GM21529 (cell line): ENCODE measurements at regions not wholly inside any gene's neighbourhood (a gene's known extent, or its start where the extent isn't known, plus 50 kb on each side); places are given as distances from the start of the nearest gene placed in this dataset.
"Not testable (repeated sequence)": the region's sequence is repeated elsewhere in the genome, so short reads cannot be mapped to it uniquely, and the experiment has no call there.

Experiments used
- ATAC-seq: cut with Tn5 transposase; IDR thresholded peaks from one replicate; pipeline ENCODE4 v1.9.1; 2021; ENCODE audit not compliant: unreplicated experiment

DNA sequence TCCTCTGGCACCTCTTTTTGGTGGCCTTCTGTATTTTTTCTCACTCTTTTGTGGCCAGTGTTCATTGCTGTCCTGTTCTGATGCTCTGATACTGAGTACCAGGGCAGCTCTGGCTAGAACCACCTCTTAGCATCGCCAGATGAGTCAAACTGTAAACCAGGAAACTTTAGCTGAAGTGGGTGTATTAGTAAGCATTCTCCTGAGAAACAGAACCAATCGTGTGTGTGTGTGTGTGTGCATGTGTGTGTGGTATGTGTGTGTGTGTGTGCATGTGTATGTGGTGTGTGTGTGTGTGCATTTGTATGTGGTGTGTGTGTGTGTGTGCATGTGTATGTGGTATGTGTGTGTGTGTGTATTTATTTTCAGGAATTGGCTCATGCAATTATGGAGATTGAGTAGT is 166.3 kb upstream of the SKOR2 start:
- ATAC-seq: peak; percentile 45

DNA sequence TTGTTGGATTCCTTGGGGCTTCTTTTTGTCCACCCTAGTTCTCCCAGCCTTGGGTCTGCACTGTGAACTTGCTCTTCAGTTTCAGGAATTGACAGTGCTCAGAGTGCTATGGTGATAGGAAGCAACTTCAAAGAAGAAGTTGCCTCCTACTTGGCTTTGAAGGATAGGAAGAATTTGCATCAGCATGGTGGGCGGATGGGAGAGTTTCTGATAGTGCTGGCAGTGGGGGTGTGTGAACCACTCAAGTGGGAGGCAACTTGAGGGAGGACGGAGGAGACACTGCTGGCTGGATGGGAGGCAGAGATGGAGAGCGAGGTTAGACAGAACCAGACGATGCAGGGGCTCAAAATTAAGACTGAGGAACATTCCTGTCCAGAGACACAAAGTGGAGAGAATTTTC is 164.4 kb upstream of the SKOR2 start:
- no peak for ATAC-seq

- no peak for ATAC-seq
Observed at GRCh38 chr18:47413327-47413726, 161.9 kb upstream of the SKOR2 start.

- ATAC-seq: no peak
Observed at GRCh38 chr18:47412924-47413323, 161.5 kb upstream of the SKOR2 start.

GRCh38 chr18:47411159-47411558 is 159.7 kb upstream of the SKOR2 start:
- ATAC-seq: no peak

DNA sequence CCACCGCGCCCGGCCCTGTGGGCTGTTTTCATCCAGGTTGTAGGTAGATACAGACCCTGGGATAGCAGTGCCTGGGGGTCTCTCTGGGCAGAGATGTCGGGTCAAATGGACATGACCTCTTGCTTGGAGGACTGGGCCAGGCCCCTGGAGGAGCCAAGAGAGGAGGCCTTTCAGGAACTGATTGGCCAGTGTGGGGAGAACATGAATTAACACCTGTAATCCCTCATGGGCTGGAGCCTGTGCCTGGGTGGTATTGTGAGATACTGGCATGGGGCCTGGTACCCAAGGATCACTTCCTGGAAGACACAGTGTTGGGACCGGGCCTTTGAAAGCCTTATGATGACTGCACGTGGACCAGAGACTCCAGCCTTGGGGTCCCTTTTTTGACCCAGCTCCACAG is 158.7 kb upstream of the SKOR2 start:
- no peak for ATAC-seq

GRCh38 chr18:47409519-47409918 is 158.1 kb upstream of the SKOR2 start:
- no peak for ATAC-seq

- no peak for ATAC-seq
Observed at GRCh38 chr18:47407736-47408135, 156.3 kb upstream of the SKOR2 start.

DNA sequence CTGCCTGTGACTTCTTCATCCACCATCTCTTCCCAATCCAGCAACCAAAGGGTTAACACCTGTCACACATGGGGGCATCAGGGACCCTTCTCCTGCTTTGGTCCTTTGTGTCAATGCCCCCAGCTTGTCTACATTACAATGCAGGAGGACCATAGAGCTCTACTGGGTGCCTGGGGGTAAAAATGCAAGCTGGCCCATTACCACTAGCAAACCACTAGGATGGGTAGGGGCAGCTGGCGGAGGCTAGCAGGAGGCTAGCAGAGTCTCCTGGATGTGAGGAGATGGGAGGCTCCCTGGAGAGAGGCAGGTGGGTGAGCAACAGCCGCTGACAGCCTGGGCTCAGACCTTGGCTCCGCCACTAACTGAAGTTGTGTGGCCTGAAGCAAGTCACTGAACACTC is 153.4 kb upstream of the SKOR2 start:
- ATAC-seq: no peak

DNA sequence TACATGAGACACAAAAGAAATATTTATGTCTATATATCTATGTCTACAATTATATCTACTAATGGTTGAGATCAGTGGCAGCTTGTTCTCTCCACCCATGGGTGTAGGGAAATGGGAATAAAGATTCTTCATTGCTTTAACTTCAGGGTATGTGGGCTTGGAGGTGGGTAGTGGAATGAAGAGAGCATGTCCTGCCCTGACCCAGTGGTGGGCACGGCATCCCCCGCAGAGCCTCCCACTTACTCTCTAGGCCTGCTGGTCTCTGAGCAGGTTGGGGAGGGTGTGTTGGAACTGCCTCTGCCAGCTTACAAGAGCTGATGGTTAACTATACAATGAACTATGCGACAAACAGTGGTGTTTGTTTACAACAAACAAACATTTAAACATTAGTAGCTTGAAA is 152.5 kb upstream of the SKOR2 start:
- ATAC-seq: no peak

DNA sequence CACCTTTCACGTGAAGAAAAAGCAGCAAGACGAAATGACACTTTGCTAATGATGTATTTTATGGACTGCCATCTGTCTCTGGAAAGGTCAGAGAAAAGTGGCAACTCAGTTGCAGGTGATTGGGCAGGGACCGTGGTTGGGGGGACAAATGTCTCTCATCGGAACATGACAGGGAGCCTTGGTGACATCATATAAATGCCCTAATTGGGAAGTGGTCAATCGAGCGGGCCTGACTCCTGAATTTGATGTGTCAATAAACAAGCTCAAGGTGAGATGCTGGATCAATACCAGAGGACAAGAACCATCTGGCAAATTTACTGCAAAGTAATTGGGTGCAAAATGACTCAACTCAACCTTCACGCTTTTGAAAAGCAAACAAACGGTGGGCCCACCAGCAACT is 151.9 kb upstream of the SKOR2 start:
- ATAC-seq: no peak

GRCh38 chr18:47399475-47399874 is 148.0 kb upstream of the SKOR2 start:
- ATAC-seq: no peak

GRCh38 chr18:47397671-47398319 is 146.3 kb upstream of the SKOR2 start:
- ATAC-seq: no peak

DNA sequence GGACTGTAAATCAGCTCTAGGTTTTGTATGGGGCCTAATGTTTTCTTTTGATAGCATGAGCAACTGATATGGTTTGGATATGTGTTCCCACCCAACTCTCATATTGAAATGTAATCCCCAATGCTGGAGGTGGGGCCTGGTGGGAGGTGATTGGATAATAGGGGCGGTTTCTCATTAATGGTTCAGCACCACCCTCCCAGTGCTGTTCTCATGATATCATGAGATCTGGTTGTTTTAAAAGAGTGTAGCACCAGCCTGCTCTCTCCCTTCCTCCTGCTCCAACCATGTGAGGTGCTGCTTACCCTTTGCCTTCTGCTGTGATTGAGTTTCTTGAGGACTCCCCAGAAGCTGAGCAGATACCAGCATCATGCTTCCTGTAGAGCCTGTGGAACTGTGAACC is 140.2 kb upstream of the SKOR2 start:
- no peak for ATAC-seq

GRCh38 chr18:47390410-47391024 is 139.1 kb upstream of the SKOR2 start:
- no peak for ATAC-seq

DNA sequence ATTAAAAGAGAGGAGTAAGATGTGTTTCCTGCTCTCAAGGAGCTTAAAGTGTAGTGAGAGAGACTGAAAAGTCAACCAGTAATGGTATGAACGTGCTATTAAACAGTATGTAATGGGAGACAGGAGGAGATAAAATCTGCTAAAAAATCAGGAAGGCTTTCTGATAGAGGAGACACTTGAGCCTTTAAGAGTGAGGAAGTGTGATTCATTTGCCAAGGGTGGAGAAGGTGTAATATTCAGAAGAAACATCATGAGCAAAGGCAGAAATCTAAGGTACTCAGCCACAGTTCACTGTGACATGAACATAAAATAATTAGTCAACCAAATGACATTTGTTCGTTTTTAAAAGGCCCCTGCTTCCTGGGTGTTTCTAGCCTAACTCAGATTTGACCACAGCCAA is 137.8 kb upstream of the SKOR2 start:
- ATAC-seq: no peak

- no peak for ATAC-seq
Observed at GRCh38 chr18:47387864-47388263, 136.4 kb upstream of the SKOR2 start.

DNA sequence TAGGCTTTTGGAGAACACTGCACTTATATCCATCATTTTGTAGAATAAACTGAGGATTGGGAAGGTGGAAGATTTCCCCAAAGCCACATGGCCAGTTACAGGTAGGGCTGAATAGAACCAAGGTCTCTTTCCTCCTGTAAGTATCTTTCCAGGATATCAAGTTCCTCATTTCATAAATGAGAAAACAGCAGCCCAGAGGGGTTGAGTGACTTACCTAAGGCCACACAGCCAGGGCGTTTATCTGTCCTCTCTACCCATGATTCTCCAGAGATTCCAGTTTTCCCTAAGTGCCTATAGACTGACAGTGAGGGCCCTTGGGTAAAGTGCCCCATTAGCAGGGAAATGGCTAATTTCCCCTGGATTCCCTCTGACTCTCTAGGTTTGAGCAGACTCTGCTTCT is 132.3 kb upstream of the SKOR2 start:
- no peak for ATAC-seq

DNA sequence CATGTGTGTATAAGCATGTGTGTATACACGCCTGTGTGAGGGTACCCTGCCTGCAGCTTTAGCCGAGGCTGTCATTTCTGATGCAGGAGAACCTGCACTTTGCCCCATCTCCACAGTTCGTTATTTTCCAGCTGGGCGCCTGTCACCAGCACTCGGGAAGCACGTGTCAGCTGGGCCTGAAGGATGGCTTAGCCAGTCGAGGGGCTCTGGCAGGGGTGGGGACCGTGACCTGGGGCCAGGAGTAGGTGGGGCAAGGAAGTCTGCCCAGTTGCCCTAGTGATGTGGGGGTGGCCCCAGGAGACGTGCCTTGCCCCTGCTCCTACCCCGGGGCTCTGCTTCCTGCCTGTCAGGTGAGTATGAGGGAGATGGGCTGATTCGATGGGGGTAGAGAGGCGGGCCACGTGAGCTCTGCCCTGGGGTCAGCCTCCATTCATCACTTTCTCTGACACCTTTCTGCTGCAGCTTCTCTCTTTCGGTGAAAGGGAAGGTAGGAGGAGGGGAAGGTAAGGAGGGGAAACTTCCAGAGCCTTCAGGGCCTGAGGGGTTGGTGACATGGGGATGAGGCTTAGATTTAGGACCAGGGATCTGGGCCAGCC is 130.6 kb upstream of the SKOR2 start:
- no peak for ATAC-seq

DNA sequence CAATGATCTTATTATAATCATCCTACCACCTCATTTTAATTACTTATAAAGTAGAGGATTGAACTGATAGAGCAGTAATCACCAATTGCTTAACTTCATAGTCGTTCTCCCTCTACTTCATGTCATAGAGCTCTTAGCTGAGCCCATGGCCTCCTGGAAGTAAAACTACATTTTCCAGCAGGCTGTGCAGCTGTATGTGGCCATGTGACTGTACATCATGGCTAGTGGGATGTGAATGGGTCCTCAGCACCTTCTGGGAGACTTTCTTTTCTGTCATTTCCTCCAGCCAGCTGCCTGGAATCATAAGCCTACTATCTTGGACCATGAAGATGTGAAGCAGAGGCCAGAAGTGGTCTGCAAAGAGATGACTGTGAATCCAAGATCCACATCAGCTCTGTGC is 128.7 kb upstream of the SKOR2 start:
- no peak for ATAC-seq

DNA sequence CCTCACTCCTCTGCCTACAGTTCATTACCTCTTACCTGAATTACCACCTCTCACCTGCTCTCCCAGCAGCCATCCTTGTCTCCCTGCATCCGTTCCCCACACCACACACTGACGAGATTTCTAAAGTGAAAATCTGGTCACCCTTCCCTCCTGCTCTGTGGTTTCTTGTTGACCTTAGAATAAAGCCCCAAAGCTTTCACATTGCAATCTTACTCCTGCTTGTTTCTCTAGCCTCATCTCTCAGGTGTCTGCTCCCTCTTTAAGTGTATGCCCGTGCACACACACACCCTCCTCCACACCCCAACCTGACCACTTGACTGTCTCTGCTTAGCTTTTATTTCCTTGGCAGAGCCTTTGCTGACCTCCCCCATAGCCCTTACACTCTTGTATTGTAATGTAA is 122.0 kb upstream of the SKOR2 start:
- no peak for ATAC-seq

DNA sequence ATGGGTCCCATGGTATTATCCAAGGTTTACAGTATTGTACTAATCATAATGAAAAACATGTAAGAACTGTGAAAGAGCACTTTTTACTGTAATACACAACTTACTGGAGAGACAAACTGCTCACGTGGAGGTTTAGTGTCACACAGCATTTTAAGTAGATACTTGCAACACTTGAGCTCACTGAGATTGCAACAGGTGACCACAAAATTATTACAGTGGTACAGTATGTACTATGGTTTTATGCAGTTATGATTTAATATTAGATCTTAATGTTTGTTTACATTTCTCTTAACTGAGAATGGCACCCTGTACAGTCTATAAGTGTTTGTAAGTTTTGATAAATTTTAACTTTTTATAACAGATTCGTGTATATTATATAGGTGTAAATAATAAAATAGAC is 118.6 kb upstream of the SKOR2 start:
- ATAC-seq: no peak

DNA sequence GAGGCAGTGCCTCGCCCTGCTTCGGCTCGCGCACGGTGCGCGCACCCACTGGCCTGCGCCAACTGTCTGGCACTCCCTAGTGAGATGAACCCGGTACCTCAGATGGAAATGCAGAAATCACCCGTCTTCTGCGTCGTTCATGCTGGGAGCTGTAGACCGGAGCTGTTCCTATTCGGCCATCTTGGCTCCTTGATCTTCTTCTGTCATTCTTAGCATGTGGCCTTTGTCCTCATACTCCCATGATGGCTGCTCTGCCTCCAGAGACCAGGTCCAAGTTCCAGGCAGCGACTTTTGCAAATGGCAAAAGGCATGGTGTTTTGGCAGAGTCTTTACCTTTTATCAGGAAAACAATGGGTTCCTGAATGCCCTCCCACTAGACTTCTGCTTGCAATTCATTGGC is 102.6 kb upstream of the SKOR2 start:
- ATAC-seq: not testable (repeated sequence)
